HG03442 (cell line): ENCODE measurements at regions not wholly inside any gene's neighbourhood (a gene's known extent, or its start where the extent isn't known, plus 50 kb on each side); places are given as distances from the start of the nearest gene placed in this dataset.
A peak's percentile ranks its signal among the peaks of the same experiment; 100 is the strongest.

Experiments
- ATAC-seq: cut with Tn5 transposase; IDR thresholded peaks from one replicate; pipeline ENCODE4 v1.9.1; 2021; ENCODE audit warnings: mild to moderate bottlenecking, moderate library complexity; ENCODE audit not compliant: unreplicated experiment

- peak; percentile 83 for ATAC-seq
Measured at GRCh38 chr1:193569096-193569982, 382.9 kb upstream of the B3GALT2 start.

- no peak for ATAC-seq
Measured at GRCh38 chr1:193568512-193568911, 382.1 kb upstream of the B3GALT2 start.

GRCh38 chr1:193567937-193568336, 381.5 kb upstream of the B3GALT2 start:
- ATAC-seq = no peak

GRCh38 chr1:193566735-193567134, 380.3 kb upstream of the B3GALT2 start:
- no peak for ATAC-seq

GRCh38 chr1:193565971-193566577, 379.7 kb upstream of the B3GALT2 start:
- ATAC-seq = no peak

GRCh38 chr1:193562121-193562520, 375.7 kb upstream of the B3GALT2 start:
- no peak for ATAC-seq

GRCh38 chr1:193558491-193559028, 372.1 kb upstream of the B3GALT2 start:
- ATAC-seq = peak; percentile 56

GRCh38 chr1:193555662-193556441, 369.4 kb upstream of the B3GALT2 start:
- ATAC-seq = no peak

GRCh38 chr1:193553564-193553963, 367.2 kb upstream of the B3GALT2 start:
- no peak for ATAC-seq

- ATAC-seq = no peak
Measured at GRCh38 chr1:193552274-193552673, 365.9 kb upstream of the B3GALT2 start.

- no peak for ATAC-seq
Measured at GRCh38 chr1:193549081-193549480, 362.7 kb upstream of the B3GALT2 start.

- ATAC-seq = no peak
Measured at GRCh38 chr1:193545171-193545570, 358.8 kb upstream of the B3GALT2 start.

- ATAC-seq = no peak
Measured at GRCh38 chr1:193543259-193543658, 356.8 kb upstream of the B3GALT2 start.

- no peak for ATAC-seq
Measured at GRCh38 chr1:193542690-193543089, 356.3 kb upstream of the B3GALT2 start.

- ATAC-seq = no peak
Measured at GRCh38 chr1:193540511-193540910, 354.1 kb upstream of the B3GALT2 start.

- ATAC-seq = peak; percentile 51
Measured at GRCh38 chr1:193539731-193540459, 353.5 kb upstream of the B3GALT2 start.

GRCh38 chr1:193538680-193539079, 352.3 kb upstream of the B3GALT2 start:
- no peak for ATAC-seq

- ATAC-seq = peak; percentile 1
Measured at GRCh38 chr1:193538003-193538354, 351.6 kb upstream of the B3GALT2 start.

GRCh38 chr1:193537266-193538002, 351.0 kb upstream of the B3GALT2 start:
- peak; percentile 88 for ATAC-seq

- no peak for ATAC-seq
Measured at GRCh38 chr1:193533853-193534252, 347.4 kb upstream of the B3GALT2 start.
